HCT116 (cell line): ENCODE measurements at regions not wholly inside any gene's neighbourhood (a gene's known extent, or its start where the extent isn't known, plus 50 kb on each side); places are given as distances from the start of the nearest gene placed in this dataset.

Experiments used
- ATAC-seq: fragments of 200-7000 bp; cut with Tn5 transposase; 2 replicates; pipeline ENCODE4 v1.9.1; 2020; ENCODE audit warnings: mild to moderate bottlenecking, moderate library complexity
- BruUV-seq: library from RNA; stranded (reverse); fragments of 400-500 nt; replicated peaks from 2 replicates; lab custom pipeline; 2021; lab: Mats Ljungman, UMichigan
- CTCF ChIA-PET: fragments of 300-600 bp; sonication (Branson Sonifier 250); formaldehyde crosslinking; loops from one replicate; lab custom pipeline; 2021; ENCODE audit warnings: antibody characterized with exemption; lab: Charles Lee
- POLR2A ChIA-PET: fragments of 300-600, 350-600 bp; sonication (Branson Sonifier 250); formaldehyde crosslinking; loops from one replicate; lab custom pipeline; 2021; ENCODE audit warnings: antibody characterized with exemption; lab: Charles Lee
- RAD21 ChIA-PET, 2 experiments: fragments of 300-600 bp; sonication (Branson Sonifier 250); formaldehyde crosslinking; loops; one replicate each; lab custom pipeline; 2023; ENCODE audit warnings: low total read pairs in 2 of 2; ENCODE audit not compliant: uncharacterized antibody in 2 of 2, unreplicated experiment in 2 of 2, low non-redundant PET in 1 of 2; lab: Charles Lee
- DNase-seq: peaks from one replicate; pipeline ENCODE4 v3.0.0-alpha.2; 2010; ENCODE audit warnings: low read depth, low spot score
- H2AFZ ChIP-seq: fragments of 200-600 bp; shearing (Covaris generic), sonication (generic); 2 replicates; pipeline ENCODE4 v1.6.1; 2017; ENCODE audit warnings: low read depth, mixed run types, mixed read lengths, antibody characterized with exemption, low read length; ENCODE audit not compliant: poor library complexity, severe bottlenecking
- H3K27ac ChIP-seq: 2 replicates; pipeline ENCODE4 v1.5.1; 2012; ENCODE audit warnings: low read depth, low read length
- H3K27me3 ChIP-seq: fragments of 200-600 bp; sonication (generic); 2 replicates; pipeline ENCODE4 v1.6.1; 2016; ENCODE audit warnings: mixed run types, low read length, mixed read lengths; ENCODE audit not compliant: insufficient read depth
- H3K36me3 ChIP-seq, 2 experiments: fragments of 200-500 bp in 1 of 2; fragments of 200-600 bp in 1 of 2; sonication (Bioruptor generic) in 1 of 2; sonication (generic) in 1 of 2; 2 replicates each; pipeline versions ENCODE4 v1.5.1 to v1.6.1; 2014 to 2016; ENCODE audit warnings: low read length in 2 of 2, inconsistent platforms in 1 of 2, mixed read lengths in 1 of 2, mixed run types in 1 of 2; ENCODE audit not compliant: insufficient read depth in 2 of 2, control insufficient read depth in 1 of 2
- H3K4me1 ChIP-seq, 2 experiments: fragments of 200-600 bp in 1 of 2; sonication (generic) in 1 of 2; 2 replicates each; pipeline versions ENCODE4 v1.5.1 to v1.6.1; 2012 to 2017; ENCODE audit warnings: low read length in 2 of 2, inconsistent platforms in 1 of 2, mild to moderate bottlenecking in 1 of 2, mixed read lengths in 1 of 2, mixed run types in 1 of 2, moderate library complexity in 1 of 2; ENCODE audit not compliant: insufficient read depth in 2 of 2, control insufficient read depth in 1 of 2
- H3K4me2 ChIP-seq: fragments of 200-600 bp; sonication (generic); 2 replicates; pipeline ENCODE4 v1.6.1; 2017; ENCODE audit warnings: mixed run types, low read length, mixed read lengths
- H3K4me3 ChIP-seq, 2 experiments: fragments of 200-600 bp in 1 of 2; sonication (generic) in 1 of 2; replicated peaks in 1 of 2; 2 replicates each; pipeline ENCODE4 v1.5.1; 2011 to 2016; ENCODE audit warnings: low read length in 2 of 2, control low read depth in 1 of 2, low read depth in 1 of 2, mild to moderate bottlenecking in 1 of 2, mixed read lengths in 1 of 2, mixed run types in 1 of 2
- H3K79me2 ChIP-seq: fragments of 200-600 bp; sonication (generic); 2 replicates; pipeline ENCODE4 v1.6.1; 2017; ENCODE audit warnings: mild to moderate bottlenecking, mixed run types, low read length, moderate library complexity, mixed read lengths; ENCODE audit not compliant: insufficient read depth
- H3K9ac ChIP-seq: fragments of 200-600 bp; sonication (generic); 2 replicates; pipeline ENCODE4 v1.6.1; 2016; ENCODE audit warnings: low read length, mixed read lengths
- H3K9me2 ChIP-seq: fragments of 200-600 bp; sonication (generic), shearing (Covaris generic); 2 replicates; pipeline ENCODE4 v1.6.1; 2017; ENCODE audit warnings: mixed run types, mild to moderate bottlenecking, moderate library complexity; ENCODE audit not compliant: insufficient read depth
- H3K9me3 ChIP-seq, 2 experiments: fragments of 200-500 bp in 1 of 2; fragments of 200-600 bp in 1 of 2; sonication (Bioruptor generic) in 1 of 2; sonication (generic) in 1 of 2; 2 replicates each; pipeline ENCODE4 v1.6.1; 2014 to 2017; ENCODE audit warnings: low read length in 2 of 2, mixed read lengths in 2 of 2, inconsistent platforms in 1 of 2, low read depth in 1 of 2, mild to moderate bottlenecking in 1 of 2, mixed run types in 1 of 2, moderate library complexity in 1 of 2; ENCODE audit not compliant: control insufficient read depth in 1 of 2, insufficient read depth in 1 of 2
- H4K20me1 ChIP-seq: fragments of 200-600 bp; sonication (generic), shearing (Covaris generic); 2 replicates; pipeline ENCODE4 v1.6.1; 2017; ENCODE audit warnings: mixed run types, mild to moderate bottlenecking, moderate library complexity; ENCODE audit not compliant: insufficient read depth
- CEBPB ChIP-seq: IDR thresholded peaks from 2 replicates; pipeline ENCODE4 v1.6.1; 2012; ENCODE audit warnings: low read depth
- EZH2 ChIP-seq: fragments of 200-600 bp; sonication (generic); IDR thresholded peaks from 2 replicates; pipeline ENCODE4 v1.6.1; 2017; ENCODE audit warnings: antibody characterized with exemption, mixed run types
- POLR2AphosphoS5 ChIP-seq: IDR thresholded peaks from 2 replicates; pipeline ENCODE4 v1.6.1; 2011; ENCODE audit warnings: mild to moderate bottlenecking, low read depth, low read length, moderate library complexity
- SIN3A ChIP-seq: IDR thresholded peaks from 2 replicates; pipeline ENCODE4 v1.6.1; 2012; ENCODE audit warnings: low read depth
- SP1 ChIP-seq: IDR thresholded peaks from 2 replicates; pipeline ENCODE4 v1.6.1; 2012; ENCODE audit warnings: low read depth
- SRF ChIP-seq: IDR thresholded peaks from 2 replicates; pipeline ENCODE4 v1.6.1; 2012; ENCODE audit warnings: low read depth
- YY1 ChIP-seq: IDR thresholded peaks from 2 replicates; pipeline ENCODE4 v1.6.1; 2011; ENCODE audit warnings: low read length, low read depth, moderate library complexity, mild to moderate bottlenecking; ENCODE audit not compliant: insufficient replicate concordance; ENCODE audit errors: extremely low read depth
- intact Hi-C: fragments of 100-400 bp; cut with micrococcal nuclease; formaldehyde crosslinking; loops from 2 replicates; pipeline ENCODE4 v1.10.0; 2022
- TF ChIP-seq, protein P1 (sequence below): IDR thresholded peaks from 2 replicates; pipeline ENCODE4 v1.6.1; 2012
- TF ChIP-seq, protein P2 (sequence below), 3 experiments: fragments of 200-600 bp in 1 of 3; sonication (generic) in 1 of 3; IDR thresholded peaks in 2 of 3; conservative IDR thresholded peaks in 1 of 3; 2 replicates each; pipeline ENCODE4 v1.5.1; 2012 to 2017; ENCODE audit warnings: low read depth in 2 of 3, low read length in 2 of 3, antibody characterized with exemption in 1 of 3, borderline replicate concordance in 1 of 3, control low read depth in 1 of 3, mild to moderate bottlenecking in 1 of 3, mixed read lengths in 1 of 3, mixed run types in 1 of 3, moderate library complexity in 1 of 3; ENCODE audit not compliant: insufficient read depth in 1 of 3
- TF ChIP-seq, protein P3 (sequence below): IDR thresholded peaks from 2 replicates; pipeline ENCODE4 v1.6.1; 2011; ENCODE audit warnings: mild to moderate bottlenecking, low read length, moderate library complexity; ENCODE audit not compliant: insufficient replicate concordance; ENCODE audit errors: extremely low read depth
- TF ChIP-seq, protein P4 (sequence below): IDR thresholded peaks from 2 replicates; pipeline ENCODE4 v1.6.1; 2012; ENCODE audit warnings: low read depth

DNA sequence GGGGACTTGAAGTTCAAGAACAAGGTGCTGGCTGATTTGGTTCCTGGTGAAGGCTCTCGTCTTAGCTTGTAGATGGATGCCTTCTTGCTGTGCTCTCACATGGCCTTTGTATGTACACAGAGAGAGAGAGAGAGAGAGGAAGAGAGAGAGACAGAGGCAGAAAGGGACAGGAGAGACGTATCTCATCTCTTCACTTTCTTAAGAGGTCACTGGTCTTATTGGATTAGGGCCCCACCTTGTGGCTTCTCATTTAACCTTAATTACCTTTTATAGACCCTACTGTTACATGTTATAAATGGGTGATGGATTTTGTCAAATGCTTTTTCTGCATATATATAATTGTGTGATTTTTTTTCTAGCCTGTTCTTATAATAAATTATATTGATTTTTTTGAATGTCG lies 1444.2 kb downstream of the ADGRL3 start:
- Histone ChIP-seq H2AFZ (no peak overlapping the region), H3K4me1 (no peaks in the 10 kb centered on the region), H4K20me1 (no peaks in the 10 kb centered on the region), H3K4me3 (no peak overlapping the region), H3K27ac (no peak overlapping the region), H3K4me2 (no peak overlapping the region), H3K9ac (no peak overlapping the region), H3K9me3 (peaks cover 7 to 19% of the 10 kb centered on the region in 2 experiments; a peak in 2 of 4 replicates), H3K79me2 (no peaks in the 10 kb centered on the region), H3K9me2 (no peaks in the 10 kb centered on the region), H3K27me3 (no peaks in the 10 kb centered on the region), H3K36me3 (no peaks in the 10 kb centered on the region)
- ChIA-PET CTCF (no interaction called here), RAD21 (no interaction called here), POLR2A (no interaction called here)
- DNase-seq (no peak), ATAC-seq (no peak)
- TF ChIP-seq, protein P1, sequence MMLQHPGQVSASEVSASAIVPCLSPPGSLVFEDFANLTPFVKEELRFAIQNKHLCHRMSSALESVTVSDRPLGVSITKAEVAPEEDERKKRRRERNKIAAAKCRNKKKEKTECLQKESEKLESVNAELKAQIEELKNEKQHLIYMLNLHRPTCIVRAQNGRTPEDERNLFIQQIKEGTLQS = no peak
- TF ChIP-seq CEBPB (no peak), SRF (no peak), POLR2AphosphoS5 (no peak), EZH2 (no peak), SIN3A (no peak), YY1 (no peak), SP1 (no peak)
- TF ChIP-seq, protein P2, sequence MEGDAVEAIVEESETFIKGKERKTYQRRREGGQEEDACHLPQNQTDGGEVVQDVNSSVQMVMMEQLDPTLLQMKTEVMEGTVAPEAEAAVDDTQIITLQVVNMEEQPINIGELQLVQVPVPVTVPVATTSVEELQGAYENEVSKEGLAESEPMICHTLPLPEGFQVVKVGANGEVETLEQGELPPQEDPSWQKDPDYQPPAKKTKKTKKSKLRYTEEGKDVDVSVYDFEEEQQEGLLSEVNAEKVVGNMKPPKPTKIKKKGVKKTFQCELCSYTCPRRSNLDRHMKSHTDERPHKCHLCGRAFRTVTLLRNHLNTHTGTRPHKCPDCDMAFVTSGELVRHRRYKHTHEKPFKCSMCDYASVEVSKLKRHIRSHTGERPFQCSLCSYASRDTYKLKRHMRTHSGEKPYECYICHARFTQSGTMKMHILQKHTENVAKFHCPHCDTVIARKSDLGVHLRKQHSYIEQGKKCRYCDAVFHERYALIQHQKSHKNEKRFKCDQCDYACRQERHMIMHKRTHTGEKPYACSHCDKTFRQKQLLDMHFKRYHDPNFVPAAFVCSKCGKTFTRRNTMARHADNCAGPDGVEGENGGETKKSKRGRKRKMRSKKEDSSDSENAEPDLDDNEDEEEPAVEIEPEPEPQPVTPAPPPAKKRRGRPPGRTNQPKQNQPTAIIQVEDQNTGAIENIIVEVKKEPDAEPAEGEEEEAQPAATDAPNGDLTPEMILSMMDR (IDR thresholded peaks at IDR 0.05 in 2 of 3, conservative IDR thresholded peaks at IDR 0.05 in 1 of 3; ENCODE audit: borderline replicate concordance in 1 of 3, insufficient read depth in 1 of 3, low read depth in 2 of 3, low read length in 2 of 3) = no peak
- TF ChIP-seq, protein P3, sequence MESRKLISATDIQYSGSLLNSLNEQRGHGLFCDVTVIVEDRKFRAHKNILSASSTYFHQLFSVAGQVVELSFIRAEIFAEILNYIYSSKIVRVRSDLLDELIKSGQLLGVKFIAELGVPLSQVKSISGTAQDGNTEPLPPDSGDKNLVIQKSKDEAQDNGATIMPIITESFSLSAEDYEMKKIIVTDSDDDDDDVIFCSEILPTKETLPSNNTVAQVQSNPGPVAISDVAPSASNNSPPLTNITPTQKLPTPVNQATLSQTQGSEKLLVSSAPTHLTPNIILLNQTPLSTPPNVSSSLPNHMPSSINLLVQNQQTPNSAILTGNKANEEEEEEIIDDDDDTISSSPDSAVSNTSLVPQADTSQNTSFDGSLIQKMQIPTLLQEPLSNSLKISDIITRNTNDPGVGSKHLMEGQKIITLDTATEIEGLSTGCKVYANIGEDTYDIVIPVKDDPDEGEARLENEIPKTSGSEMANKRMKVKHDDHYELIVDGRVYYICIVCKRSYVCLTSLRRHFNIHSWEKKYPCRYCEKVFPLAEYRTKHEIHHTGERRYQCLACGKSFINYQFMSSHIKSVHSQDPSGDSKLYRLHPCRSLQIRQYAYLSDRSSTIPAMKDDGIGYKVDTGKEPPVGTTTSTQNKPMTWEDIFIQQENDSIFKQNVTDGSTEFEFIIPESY = no peak
- TF ChIP-seq, protein P4, sequence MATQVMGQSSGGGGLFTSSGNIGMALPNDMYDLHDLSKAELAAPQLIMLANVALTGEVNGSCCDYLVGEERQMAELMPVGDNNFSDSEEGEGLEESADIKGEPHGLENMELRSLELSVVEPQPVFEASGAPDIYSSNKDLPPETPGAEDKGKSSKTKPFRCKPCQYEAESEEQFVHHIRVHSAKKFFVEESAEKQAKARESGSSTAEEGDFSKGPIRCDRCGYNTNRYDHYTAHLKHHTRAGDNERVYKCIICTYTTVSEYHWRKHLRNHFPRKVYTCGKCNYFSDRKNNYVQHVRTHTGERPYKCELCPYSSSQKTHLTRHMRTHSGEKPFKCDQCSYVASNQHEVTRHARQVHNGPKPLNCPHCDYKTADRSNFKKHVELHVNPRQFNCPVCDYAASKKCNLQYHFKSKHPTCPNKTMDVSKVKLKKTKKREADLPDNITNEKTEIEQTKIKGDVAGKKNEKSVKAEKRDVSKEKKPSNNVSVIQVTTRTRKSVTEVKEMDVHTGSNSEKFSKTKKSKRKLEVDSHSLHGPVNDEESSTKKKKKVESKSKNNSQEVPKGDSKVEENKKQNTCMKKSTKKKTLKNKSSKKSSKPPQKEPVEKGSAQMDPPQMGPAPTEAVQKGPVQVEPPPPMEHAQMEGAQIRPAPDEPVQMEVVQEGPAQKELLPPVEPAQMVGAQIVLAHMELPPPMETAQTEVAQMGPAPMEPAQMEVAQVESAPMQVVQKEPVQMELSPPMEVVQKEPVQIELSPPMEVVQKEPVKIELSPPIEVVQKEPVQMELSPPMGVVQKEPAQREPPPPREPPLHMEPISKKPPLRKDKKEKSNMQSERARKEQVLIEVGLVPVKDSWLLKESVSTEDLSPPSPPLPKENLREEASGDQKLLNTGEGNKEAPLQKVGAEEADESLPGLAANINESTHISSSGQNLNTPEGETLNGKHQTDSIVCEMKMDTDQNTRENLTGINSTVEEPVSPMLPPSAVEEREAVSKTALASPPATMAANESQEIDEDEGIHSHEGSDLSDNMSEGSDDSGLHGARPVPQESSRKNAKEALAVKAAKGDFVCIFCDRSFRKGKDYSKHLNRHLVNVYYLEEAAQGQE = no peak
- intact Hi-C loops = no loop called here
- no TSS peak for BruUV-seq
